ENCODE measurements at regions not wholly inside any gene's neighbourhood (a gene's known extent, or its start where the extent isn't known, plus 50 kb on each side); places are given as distances from the start of the nearest gene placed in this dataset.

DNA sequence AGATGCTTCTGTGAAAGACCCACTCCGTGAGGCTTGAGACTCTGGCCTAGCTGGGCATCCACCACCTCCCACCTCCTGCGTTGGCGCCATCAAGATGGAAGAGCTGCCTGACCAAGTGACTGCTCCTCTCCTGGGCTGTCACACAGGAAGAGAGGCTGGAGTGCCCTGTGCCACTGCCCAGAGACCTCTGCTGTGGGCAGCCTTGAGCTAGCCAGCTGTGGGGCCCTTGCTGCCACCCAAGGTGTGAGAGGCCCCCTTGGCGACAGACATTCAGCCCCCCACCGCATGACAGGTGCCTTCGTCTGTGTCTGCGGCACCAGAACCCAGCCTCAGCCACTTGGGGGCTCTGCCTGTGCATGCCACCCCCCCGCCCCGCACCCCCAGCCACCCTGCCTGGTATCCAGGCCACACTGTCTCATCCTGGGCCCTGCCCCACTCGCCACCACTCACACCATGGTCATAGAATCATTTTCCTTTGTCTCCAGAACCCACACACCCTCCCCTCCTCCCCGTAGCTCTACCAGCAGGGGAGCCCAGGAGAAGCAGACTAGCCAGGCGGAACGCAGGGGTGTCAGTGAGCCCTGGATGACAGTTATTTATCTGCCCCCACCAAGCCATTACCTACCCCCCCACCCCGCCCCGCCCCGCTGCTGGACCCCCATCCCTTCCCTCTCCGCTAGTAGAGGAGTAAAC, 120.9 kb upstream of the LHX1 start:
- DNase-seq: no peak
- Mint-ChIP-seq H3K36me3 (ENCODE audit: low read depth) (no peaks in the 10 kb centered on the region), H3K27me3 (ENCODE audit: insufficient read depth) (peaks cover 63% of the 10 kb centered on the region), H3K27ac (no peak overlapping the region), H3K4me1 (ENCODE audit: low read depth) (no peaks in the 10 kb centered on the region), H3K4me3 (no peak overlapping the region), H3K9me3 (no peaks in the 10 kb centered on the region)
- no peak for TF ChIP-seq CTCF (IDR thresholded peaks at IDR 0.05)

DNA sequence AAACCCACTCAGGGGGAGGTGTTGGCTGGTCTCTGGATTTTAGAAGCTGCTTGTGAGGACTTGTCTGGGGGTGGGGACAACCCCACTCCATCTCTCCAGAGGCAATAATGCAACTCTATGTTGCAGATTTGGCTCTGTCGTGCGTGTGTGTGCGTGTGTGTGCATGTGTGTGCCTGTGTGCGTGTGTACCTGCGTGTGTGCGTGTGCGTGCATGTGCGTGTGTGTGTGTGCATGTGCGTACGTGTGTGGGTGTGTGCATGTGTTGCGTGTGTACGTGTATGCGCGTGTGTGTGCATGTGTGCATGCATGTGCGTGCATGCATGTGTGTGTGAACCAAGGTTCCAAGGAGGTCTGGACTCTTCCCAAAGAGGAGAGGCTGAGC, 120.4 kb upstream of the LHX1 start:
- TF ChIP-seq CTCF (IDR thresholded peaks at IDR 0.05): no peak
- Mint-ChIP-seq H3K36me3 (ENCODE audit: low read depth) (no peaks in the 10 kb centered on the region), H3K4me3 (no peak overlapping the region), H3K9me3 (no peaks in the 10 kb centered on the region), H3K4me1 (ENCODE audit: low read depth) (no peaks in the 10 kb centered on the region), H3K27me3 (ENCODE audit: insufficient read depth) (peaks cover 64% of the 10 kb centered on the region), H3K27ac (no peak overlapping the region)
- no peak for DNase-seq

DNA sequence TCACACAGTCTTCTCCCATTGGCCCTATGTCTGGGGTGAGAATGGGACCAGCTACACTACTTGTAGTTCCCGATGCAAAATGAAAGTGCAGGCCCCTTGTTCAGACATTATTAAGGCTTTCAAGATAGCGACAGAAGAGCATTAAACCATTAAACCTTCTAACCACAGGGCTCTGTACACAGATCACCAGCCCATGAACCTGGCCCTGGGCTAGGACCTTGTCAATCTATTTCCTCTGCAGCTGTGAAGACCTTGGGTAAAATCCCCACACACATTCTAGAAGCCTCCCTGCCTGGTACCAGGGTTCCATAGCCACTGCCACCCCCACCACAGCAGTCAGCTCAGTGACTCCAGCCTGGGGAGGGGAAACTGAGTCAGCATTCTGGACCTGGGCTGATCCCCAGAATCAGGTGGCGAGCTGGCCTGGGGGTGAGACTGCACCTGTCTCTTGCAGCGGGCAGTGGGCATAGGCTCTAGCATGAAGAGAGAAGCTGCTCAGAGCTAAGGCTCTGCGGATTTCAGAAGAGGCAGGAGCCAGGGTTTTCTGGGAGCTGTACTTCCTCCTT, 119.7 kb upstream of the LHX1 start:
- no peak for DNase-seq
- Mint-ChIP-seq H3K9me3 (no peaks in the 10 kb centered on the region), H3K36me3 (ENCODE audit: low read depth) (no peaks in the 10 kb centered on the region), H3K27me3 (ENCODE audit: insufficient read depth) (peaks cover 59% of the 10 kb centered on the region), H3K27ac (no peak overlapping the region), H3K4me3 (no peak overlapping the region), H3K4me1 (ENCODE audit: low read depth) (no peaks in the 10 kb centered on the region)
- TF ChIP-seq CTCF (IDR thresholded peaks at IDR 0.05): no peak

GRCh38 chr17:36818134-36818825, 119.0 kb upstream of the LHX1 start:
- no peak for TF ChIP-seq CTCF (IDR thresholded peaks at IDR 0.05)
- Mint-ChIP-seq H3K36me3 (ENCODE audit: low read depth) (no peaks in the 10 kb centered on the region), H3K9me3 (no peaks in the 10 kb centered on the region), H3K4me3 (no peak overlapping the region), H3K27me3 (ENCODE audit: insufficient read depth) (peaks cover 56% of the 10 kb centered on the region), H3K4me1 (ENCODE audit: low read depth) (no peaks in the 10 kb centered on the region), H3K27ac (no peak overlapping the region)
- DNase-seq: no peak

- H3K36me3 Mint-ChIP-seq (ENCODE audit: low read depth): no peaks in the 10 kb centered on the region
- TF ChIP-seq CTCF (IDR thresholded peaks at IDR 0.05): no peak
- no peak overlapping the region for H3K27ac Mint-ChIP-seq
- no peak overlapping the region for H3K4me3 Mint-ChIP-seq
- no peak for DNase-seq
- no peaks in the 10 kb centered on the region for H3K9me3 Mint-ChIP-seq
- H3K27me3 Mint-ChIP-seq (ENCODE audit: insufficient read depth): peaks cover 43% of the 10 kb centered on the region
- H3K4me1 Mint-ChIP-seq (ENCODE audit: low read depth): no peaks in the 10 kb centered on the region
Observed at GRCh38 chr17:36823850-36824677, 113.2 kb upstream of the LHX1 start.
